ENCODE measurements at regions not wholly inside any gene's neighbourhood (a gene's known extent, or its start where the extent isn't known, plus 50 kb on each side); places are given as distances from the start of the nearest gene placed in this dataset.

DNA sequence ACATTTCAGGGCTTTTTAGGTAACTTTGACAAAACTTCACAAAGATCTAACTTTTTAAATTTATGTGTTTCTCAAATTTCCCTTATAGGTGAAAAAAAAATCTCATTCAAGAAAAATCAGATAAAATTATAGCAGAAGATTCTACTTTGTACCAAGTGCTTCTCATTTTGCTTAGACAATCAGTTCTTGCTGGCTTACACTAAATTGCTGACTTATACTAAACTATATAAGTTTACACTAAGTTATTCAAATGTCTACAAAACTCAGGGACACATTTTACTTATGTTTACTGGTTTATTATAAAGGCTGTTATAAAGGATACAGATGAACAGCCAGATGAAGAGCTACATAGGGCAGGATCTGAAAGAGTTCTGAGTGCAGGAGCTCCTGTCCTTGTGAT is 195.1 kb downstream of the ZPLD1 start:
- H3K27ac ChIP-seq = no peak overlapping the region
- H3K4me1 ChIP-seq (ENCODE audit: insufficient read depth) = no peaks in the 10 kb centered on the region
- DNase-seq (ENCODE audit: low spot score) = no peak
- TF ChIP-seq EZH2phosphoT487 (IDR thresholded peaks at IDR 0.05; ENCODE audit: low read depth, severe bottlenecking, unreplicated experiment) (no peak), CTCF (IDR thresholded peaks at IDR 0.05; ENCODE audit: poor library complexity) (no peak), EZH2 (IDR thresholded peaks at IDR 0.05; ENCODE audit: borderline replicate concordance) (no peak)
- H3K4me3 ChIP-seq = no peak overlapping the region
- H3K9me2 ChIP-seq (replicated peaks; ENCODE audit: insufficient read depth) = no peaks in the 10 kb centered on the region
- H3K36me3 ChIP-seq (replicated peaks; ENCODE audit: insufficient read depth, low read depth) = no peaks in the 10 kb centered on the region
- H3K4me2 ChIP-seq = no peak overlapping the region
- no peak overlapping the region for H2AFZ ChIP-seq
- no peaks in the 10 kb centered on the region for H3K9me3 ChIP-seq (ENCODE audit: low read depth)
- no peaks in the 10 kb centered on the region for H3K79me2 ChIP-seq
- H3K27me3 ChIP-seq = no peaks in the 10 kb centered on the region
- H4K20me1 ChIP-seq (ENCODE audit: insufficient read depth, poor library complexity, severe bottlenecking) = no peaks in the 10 kb centered on the region

DNA sequence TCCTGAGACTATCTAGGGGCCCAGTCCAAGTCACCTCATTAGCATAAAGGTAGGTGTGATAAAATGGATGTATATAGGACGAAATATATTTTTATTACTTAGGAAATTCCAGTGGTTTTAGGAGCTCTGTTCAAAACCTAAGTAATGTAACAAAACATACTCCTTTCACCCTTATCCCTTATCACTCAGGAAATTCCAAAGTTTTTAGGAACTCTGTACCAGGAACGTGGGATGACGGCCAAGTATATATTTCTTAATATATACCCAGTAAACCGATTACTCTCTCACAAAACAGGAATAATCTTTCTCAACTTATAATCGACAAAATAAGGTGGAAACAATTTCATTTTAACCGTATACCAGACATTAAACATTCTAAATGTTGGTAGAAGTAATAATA is 195.7 kb downstream of the ZPLD1 start:
- DNase-seq (ENCODE audit: low spot score) = no peak
- no peaks in the 10 kb centered on the region for H3K27me3 ChIP-seq
- no peak overlapping the region for H3K27ac ChIP-seq
- TF ChIP-seq EZH2 (IDR thresholded peaks at IDR 0.05; ENCODE audit: borderline replicate concordance) = no peak
- no peak for TF ChIP-seq EZH2phosphoT487 (IDR thresholded peaks at IDR 0.05; ENCODE audit: low read depth, severe bottlenecking, unreplicated experiment)
- no peak for TF ChIP-seq CTCF (IDR thresholded peaks at IDR 0.05; ENCODE audit: poor library complexity)
- H3K4me2 ChIP-seq = no peak overlapping the region
- H3K9me3 ChIP-seq (ENCODE audit: low read depth) = no peaks in the 10 kb centered on the region
- no peaks in the 10 kb centered on the region for H3K9me2 ChIP-seq (replicated peaks; ENCODE audit: insufficient read depth)
- H2AFZ ChIP-seq = no peak overlapping the region
- H4K20me1 ChIP-seq (ENCODE audit: insufficient read depth, poor library complexity, severe bottlenecking) = no peaks in the 10 kb centered on the region
- H3K36me3 ChIP-seq (replicated peaks; ENCODE audit: insufficient read depth, low read depth) = no peaks in the 10 kb centered on the region
- H3K4me3 ChIP-seq = no peak overlapping the region
- no peaks in the 10 kb centered on the region for H3K4me1 ChIP-seq (ENCODE audit: insufficient read depth)
- WGBS (ENCODE audit: low lambda C conversion rate, missing lambda C conversion rate) = 70% methylated on average over 6 of the region's 6 CpGs
- no peaks in the 10 kb centered on the region for H3K79me2 ChIP-seq

GRCh38 chr3:102643546-102643945 is 208.7 kb downstream of the ZPLD1 start:
- Histone ChIP-seq H3K27ac (no peak overlapping the region), H3K79me2 (no peaks in the 10 kb centered on the region), H3K9me3 (ENCODE audit: low read depth) (no peaks in the 10 kb centered on the region), H3K4me2 (no peak overlapping the region), H4K20me1 (ENCODE audit: insufficient read depth, poor library complexity, severe bottlenecking) (no peaks in the 10 kb centered on the region), H3K9me2 (replicated peaks; ENCODE audit: insufficient read depth) (no peaks in the 10 kb centered on the region), H2AFZ (no peak overlapping the region), H3K27me3 (no peaks in the 10 kb centered on the region), H3K4me1 (ENCODE audit: insufficient read depth) (no peaks in the 10 kb centered on the region), H3K36me3 (replicated peaks; ENCODE audit: insufficient read depth, low read depth) (no peaks in the 10 kb centered on the region), H3K4me3 (no peak overlapping the region)
- 92% methylated on average over 4 of the region's 4 CpGs for WGBS (ENCODE audit: low lambda C conversion rate, missing lambda C conversion rate)
- TF ChIP-seq CTCF (IDR thresholded peaks at IDR 0.05; ENCODE audit: poor library complexity) = no peak
- TF ChIP-seq EZH2 (IDR thresholded peaks at IDR 0.05; ENCODE audit: borderline replicate concordance) = no peak
- TF ChIP-seq EZH2phosphoT487 (IDR thresholded peaks at IDR 0.05; ENCODE audit: low read depth, severe bottlenecking, unreplicated experiment) = no peak
- no peak for DNase-seq (ENCODE audit: low spot score)

DNA sequence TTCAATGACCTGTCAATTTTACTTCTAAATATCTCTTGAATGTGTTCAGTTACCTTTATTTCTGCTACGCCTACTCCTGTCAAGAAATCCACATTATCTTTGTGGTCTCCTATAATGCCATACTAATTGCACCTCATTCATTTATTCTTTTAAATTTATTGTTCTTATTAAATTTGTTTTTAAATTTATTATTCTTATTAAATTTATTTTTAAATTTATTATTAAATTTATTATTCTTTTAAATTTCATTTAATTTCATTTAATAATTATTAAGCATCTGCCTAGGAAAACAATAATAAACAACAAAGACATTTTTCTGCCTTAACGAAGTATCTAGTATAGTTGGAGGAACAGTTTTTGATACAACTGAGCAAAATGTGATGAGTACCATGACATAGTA is 211.7 kb downstream of the ZPLD1 start:
- Histone ChIP-seq H2AFZ (no peak overlapping the region), H3K36me3 (replicated peaks; ENCODE audit: insufficient read depth, low read depth) (no peaks in the 10 kb centered on the region), H4K20me1 (ENCODE audit: insufficient read depth, poor library complexity, severe bottlenecking) (no peaks in the 10 kb centered on the region), H3K9me3 (ENCODE audit: low read depth) (no peaks in the 10 kb centered on the region), H3K4me3 (no peak overlapping the region), H3K79me2 (no peaks in the 10 kb centered on the region), H3K4me2 (no peak overlapping the region), H3K4me1 (ENCODE audit: insufficient read depth) (no peaks in the 10 kb centered on the region), H3K9me2 (replicated peaks; ENCODE audit: insufficient read depth) (no peaks in the 10 kb centered on the region), H3K27me3 (no peaks in the 10 kb centered on the region), H3K27ac (no peak overlapping the region)
- TF ChIP-seq EZH2phosphoT487 (IDR thresholded peaks at IDR 0.05; ENCODE audit: low read depth, severe bottlenecking, unreplicated experiment) (no peak), EZH2 (IDR thresholded peaks at IDR 0.05; ENCODE audit: borderline replicate concordance) (no peak), CTCF (IDR thresholded peaks at IDR 0.05; ENCODE audit: poor library complexity) (no peak)
- WGBS (ENCODE audit: low lambda C conversion rate, missing lambda C conversion rate) = 91% methylated on average over 2 of the region's 2 CpGs
- DNase-seq (ENCODE audit: low spot score) = no peak
